GM12878 (cell line): ENCODE measurements at regions not wholly inside any gene's neighbourhood (a gene's known extent, or its start where the extent isn't known, plus 50 kb on each side); places are given as distances from the start of the nearest gene placed in this dataset.

Source experiments
- ATAC-seq: fragments of 200-7000 bp; cut with Tn5 transposase; 3 replicates; pipeline ENCODE4 v1.9.1; 2020; ENCODE audit warnings: mild to moderate bottlenecking, moderate library complexity
- BruUV-seq: library from RNA; stranded (reverse); fragments of 400-500 nt; replicated peaks from 2 replicates; lab custom pipeline; 2021; lab: Mats Ljungman, UMichigan
- CTCF ChIA-PET: fragments of 300-600 bp; sonication (Branson Sonifier 250); formaldehyde crosslinking; extraction: SDS; loops from one replicate; lab custom pipeline; 2021; ENCODE audit warnings: inconsistent platforms; lab: Yijun Ruan, JAX
- POLR2A ChIA-PET: fragments of 350-600 bp; formaldehyde crosslinking; extraction: SDS; loops from one replicate; lab custom pipeline; 2021; ENCODE audit warnings: inconsistent platforms; lab: Charles Lee
- RAD21 ChIA-PET: fragments of 300-600 bp; sonication (Branson Sonifier 250); formaldehyde crosslinking; loops from one replicate; lab custom pipeline; 2023; ENCODE audit warnings: antibody characterized with exemption; ENCODE audit not compliant: unreplicated experiment; lab: Charles Lee
- SMC1A ChIA-PET: fragments of 300-600 bp; sonication (Branson Sonifier 250); formaldehyde crosslinking; loops from one replicate; lab custom pipeline; 2023; ENCODE audit not compliant: unreplicated experiment, uncharacterized antibody; lab: Charles Lee
- DNase-seq: peaks from one replicate; pipeline ENCODE4 v3.0.0-alpha.2; 2011; ENCODE audit warnings: low read depth, low spot score
- FAIRE-seq: peaks from 3 replicates; lab custom pipeline; 2011; peaks lifted over from hg19 to GRCh38; lab: Jason Lieb, UNC
- H2AFZ ChIP-seq: 2 replicates; pipeline ENCODE4 v1.6.0; 2011; ENCODE audit warnings: low read depth, low read length, control low read depth; ENCODE audit not compliant: control insufficient read depth
- H3K27ac ChIP-seq: 2 replicates; pipeline ENCODE4 v1.5.1; 2011; ENCODE audit warnings: control low read depth; ENCODE audit not compliant: control insufficient read depth, insufficient read depth
- H3K27me3 ChIP-seq, 2 experiments: replicated peaks in 1 of 2; 2 replicates each; pipeline versions ENCODE4 v1.6.0 to v1.6.1; 2011; ENCODE audit warnings: low read length in 1 of 2; ENCODE audit not compliant: control insufficient read depth in 2 of 2, insufficient read depth in 2 of 2
- H3K36me3 ChIP-seq, 2 experiments: 2 replicates each; pipeline ENCODE4 v1.5.1; 2011; ENCODE audit warnings: low read length in 1 of 2; ENCODE audit not compliant: control insufficient read depth in 2 of 2, insufficient read depth in 2 of 2
- H3K4me1 ChIP-seq: 2 replicates; pipeline ENCODE4 v1.6.1; 2011; ENCODE audit warnings: mild to moderate bottlenecking, low read length, moderate library complexity, mixed read lengths; ENCODE audit not compliant: control insufficient read depth, insufficient read depth
- H3K4me2 ChIP-seq: 2 replicates; pipeline ENCODE4 v1.6.0; 2011; ENCODE audit warnings: control low read depth; ENCODE audit not compliant: control insufficient read depth, insufficient read depth
- H3K4me3 ChIP-seq: fragments of 200-600 bp; sonication (generic); 2 replicates; pipeline ENCODE4 v1.5.1; 2016
- H3K79me2 ChIP-seq: 2 replicates; pipeline ENCODE4 v1.6.0; 2011; ENCODE audit warnings: low read length; ENCODE audit not compliant: control insufficient read depth, insufficient read depth
- H3K9ac ChIP-seq: 2 replicates; pipeline ENCODE4 v1.8.0; 2011; ENCODE audit warnings: low read length, control low read depth, mixed read lengths; ENCODE audit not compliant: control insufficient read depth, insufficient read depth
- H3K9me3 ChIP-seq: replicated peaks from 3 replicates; pipeline ENCODE4 v1.5.1; 2011; ENCODE audit warnings: mild to moderate bottlenecking, low read length; ENCODE audit not compliant: control insufficient read depth, insufficient read depth
- H4K20me1 ChIP-seq: 2 replicates; pipeline ENCODE4 v1.6.0; 2011; ENCODE audit not compliant: control insufficient read depth, insufficient read depth
- EP300 ChIP-seq, 2 experiments: fragments of 150-350 bp in 1 of 2; IDR thresholded peaks; 2 replicates each; pipeline ENCODE4 v1.6.1; 2011 to 2012; ENCODE audit warnings: low read depth in 2 of 2, low read length in 2 of 2, borderline replicate concordance in 1 of 2, improper control_type of control experiment in 1 of 2, inconsistent platforms in 1 of 2; ENCODE audit not compliant: control insufficient read depth in 1 of 2
- FOXK2 ChIP-seq: fragments of 450-650 bp; IDR thresholded peaks from 2 replicates; pipeline ENCODE4 v1.6.1; 2017; ENCODE audit warnings: mild to moderate bottlenecking, moderate library complexity
- JUNB ChIP-seq: IDR thresholded peaks from 2 replicates; pipeline ENCODE4 v1.6.1; 2016; ENCODE audit warnings: antibody characterized with exemption, mild to moderate bottlenecking
- KAT2A ChIP-seq: conservative IDR thresholded peaks from 2 replicates; pipeline ENCODE4 v1.6.1; 2011; ENCODE audit warnings: low read depth, low read length; ENCODE audit not compliant: control insufficient read depth
- MEF2B ChIP-seq: fragments of 450-650 bp; IDR thresholded peaks from 2 replicates; pipeline ENCODE4 v1.6.1; 2018; ENCODE audit warnings: mild to moderate bottlenecking, moderate library complexity; ENCODE audit not compliant: partially characterized antibody, poor library complexity, severe bottlenecking
- MTA3 ChIP-seq: IDR thresholded peaks from 2 replicates; pipeline ENCODE4 v1.6.1; 2012; ENCODE audit warnings: low read length, inconsistent platforms, borderline replicate concordance
- NFXL1 ChIP-seq: fragments of 450-650 bp; IDR thresholded peaks from 2 replicates; pipeline ENCODE4 v1.6.1; 2017; ENCODE audit warnings: antibody characterized with exemption, mild to moderate bottlenecking, borderline replicate concordance
- RCOR1 ChIP-seq: conservative IDR thresholded peaks from 2 replicates; pipeline ENCODE4 v1.6.1; 2012; ENCODE audit warnings: low read depth, low read length, improper control_type of control experiment
- SMAD5 ChIP-seq: IDR thresholded peaks from 2 replicates; pipeline ENCODE4 v1.6.1; 2016; ENCODE audit warnings: antibody characterized with exemption, low read depth
- SP1 ChIP-seq: IDR thresholded peaks from one replicate; pipeline ENCODE4 v1.6.1; 2011; ENCODE audit warnings: low read depth, low read length
- TAF1 ChIP-seq: IDR thresholded peaks from 2 replicates; pipeline ENCODE4 v1.6.1; 2011; ENCODE audit warnings: mild to moderate bottlenecking, low read depth, low read length, borderline replicate concordance
- ZNF384 ChIP-seq: IDR thresholded peaks from 2 replicates; pipeline ENCODE4 v1.6.1; 2012; ENCODE audit warnings: low read depth, mild to moderate bottlenecking, low read length, improper control_type of control experiment, borderline replicate concordance
- WGBS: methylation state at CpG from one replicate; pipeline ENCODE4 v1.1.6; 2016; ENCODE audit warnings: low lambda C conversion rate; ENCODE audit not compliant: insufficient replicate concordance, insufficient coverage; ENCODE audit errors: missing lambda C conversion rate; 5-methylcytosine and 5-hydroxymethylcytosine counted together
- in situ Hi-C: fragments of 300-500 bp; cut with MboI; formaldehyde crosslinking; loops from 9 replicates; pipeline ENCODE4 v1.14.3; 2018; ENCODE audit warnings: mixed read lengths
- intact Hi-C: fragments of 100-400 bp; cut with micrococcal nuclease; formaldehyde crosslinking; loops from one replicate; pipeline ENCODE4 v1.14.2; 2022; ENCODE audit not compliant: unreplicated experiment
- TF ChIP-seq, protein P1 (sequence below): fragments of 450-650 bp; formaldehyde crosslinking; IDR thresholded peaks from 2 replicates; pipeline ENCODE4 v1.4.0; 2020; ENCODE audit warnings: mild to moderate bottlenecking, moderate library complexity
- TF ChIP-seq, protein P2 (sequence below): IDR thresholded peaks from 2 replicates; pipeline ENCODE4 v1.6.1; 2011; ENCODE audit warnings: low read depth, low read length, improper control_type of control experiment, borderline replicate concordance
- TF ChIP-seq, protein P3 (sequence below), 3 experiments: IDR thresholded peaks in 2 of 3; conservative IDR thresholded peaks in 1 of 3; 2 replicates each; pipeline ENCODE4 v1.5.1; 2011; ENCODE audit warnings: low read depth in 3 of 3, low read length in 3 of 3, mild to moderate bottlenecking in 3 of 3, control low read depth in 2 of 3, moderate library complexity in 2 of 3, inconsistent platforms in 1 of 3, mixed read lengths in 1 of 3; ENCODE audit not compliant: control insufficient read depth in 2 of 3, insufficient read depth in 1 of 3; ENCODE audit errors: extremely low read depth in 1 of 3

DNA sequence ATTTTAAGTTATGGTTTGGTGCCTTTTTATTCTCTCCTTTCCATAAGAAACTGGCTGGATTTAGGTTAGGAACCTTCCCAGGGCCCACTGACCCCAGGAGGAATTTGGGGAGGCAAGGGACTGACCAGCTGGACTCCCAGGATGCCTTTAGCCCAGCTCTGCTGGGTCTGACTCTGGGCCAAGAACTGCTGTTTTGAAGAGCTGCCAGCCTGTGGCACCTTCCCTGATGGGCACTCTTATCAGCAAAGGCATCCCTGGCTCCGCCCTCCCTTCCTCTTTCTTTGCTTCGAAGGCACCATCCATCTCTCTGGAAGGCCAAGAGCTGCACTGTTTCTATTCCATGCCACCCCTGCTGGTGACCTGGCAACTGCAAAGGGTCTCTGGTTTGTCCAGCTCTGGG, 174.7 kb downstream of the POU4F1 start:
- no peaks in the 10 kb centered on the region for H3K9me3 ChIP-seq
- peaks cover 0 to 4% of the 10 kb centered on the region in 2 experiments; a peak in 2 of 4 replicates for H3K27me3 ChIP-seq
- no peak overlapping the region for H3K9ac ChIP-seq
- no peak for FAIRE-seq
- no peak overlapping the region for H3K4me3 ChIP-seq
- no peaks in the 10 kb centered on the region for H3K4me1 ChIP-seq
- H2AFZ ChIP-seq = no peak overlapping the region
- intact Hi-C loops (no loop called here), in situ Hi-C loops (no loop called here)
- BruUV-seq = no TSS peak
- H4K20me1 ChIP-seq = no peaks in the 10 kb centered on the region
- no peak overlapping the region for H3K4me2 ChIP-seq
- no peaks in the 10 kb centered on the region for H3K36me3 ChIP-seq
- ChIA-PET RAD21 (no interaction called here), POLR2A (interaction anchor here (1.1 kb wide), 1 partner anchor 28 kb away, joined by 4 read pairs; no protein-coding TSS in a partner anchor)
- WGBS = 3% methylated on average over 2 of the region's 2 CpGs
- no peak for DNase-seq
- H3K79me2 ChIP-seq = no peaks in the 10 kb centered on the region
- TF ChIP-seq MTA3 (no peak), SMAD5 (no peak), NFXL1 (no peak), KAT2A (no peak), MEF2B (no peak), TAF1 (no peak), FOXK2 (no peak), SP1 (no peak), JUNB (no peak), ZNF384 (no peak), EP300 (IDR thresholded peaks at IDR 0.05; ENCODE audit: borderline replicate concordance in 1 of 2, control insufficient read depth in 1 of 2, low read depth in 2 of 2, low read length in 2 of 2) (no peak), RCOR1 (no peak)
- TF ChIP-seq, protein P1, sequence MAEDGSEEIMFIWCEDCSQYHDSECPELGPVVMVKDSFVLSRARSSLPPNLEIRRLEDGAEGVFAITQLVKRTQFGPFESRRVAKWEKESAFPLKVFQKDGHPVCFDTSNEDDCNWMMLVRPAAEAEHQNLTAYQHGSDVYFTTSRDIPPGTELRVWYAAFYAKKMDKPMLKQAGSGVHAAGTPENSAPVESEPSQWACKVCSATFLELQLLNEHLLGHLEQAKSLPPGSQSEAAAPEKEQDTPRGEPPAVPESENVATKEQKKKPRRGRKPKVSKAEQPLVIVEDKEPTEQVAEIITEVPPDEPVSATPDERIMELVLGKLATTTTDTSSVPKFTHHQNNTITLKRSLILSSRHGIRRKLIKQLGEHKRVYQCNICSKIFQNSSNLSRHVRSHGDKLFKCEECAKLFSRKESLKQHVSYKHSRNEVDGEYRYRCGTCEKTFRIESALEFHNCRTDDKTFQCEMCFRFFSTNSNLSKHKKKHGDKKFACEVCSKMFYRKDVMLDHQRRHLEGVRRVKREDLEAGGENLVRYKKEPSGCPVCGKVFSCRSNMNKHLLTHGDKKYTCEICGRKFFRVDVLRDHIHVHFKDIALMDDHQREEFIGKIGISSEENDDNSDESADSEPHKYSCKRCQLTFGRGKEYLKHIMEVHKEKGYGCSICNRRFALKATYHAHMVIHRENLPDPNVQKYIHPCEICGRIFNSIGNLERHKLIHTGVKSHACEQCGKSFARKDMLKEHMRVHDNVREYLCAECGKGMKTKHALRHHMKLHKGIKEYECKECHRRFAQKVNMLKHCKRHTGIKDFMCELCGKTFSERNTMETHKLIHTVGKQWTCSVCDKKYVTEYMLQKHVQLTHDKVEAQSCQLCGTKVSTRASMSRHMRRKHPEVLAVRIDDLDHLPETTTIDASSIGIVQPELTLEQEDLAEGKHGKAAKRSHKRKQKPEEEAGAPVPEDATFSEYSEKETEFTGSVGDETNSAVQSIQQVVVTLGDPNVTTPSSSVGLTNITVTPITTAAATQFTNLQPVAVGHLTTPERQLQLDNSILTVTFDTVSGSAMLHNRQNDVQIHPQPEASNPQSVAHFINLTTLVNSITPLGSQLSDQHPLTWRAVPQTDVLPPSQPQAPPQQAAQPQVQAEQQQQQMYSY (CRISPR knock-in tag) = no peak
- TF ChIP-seq, protein P2, sequence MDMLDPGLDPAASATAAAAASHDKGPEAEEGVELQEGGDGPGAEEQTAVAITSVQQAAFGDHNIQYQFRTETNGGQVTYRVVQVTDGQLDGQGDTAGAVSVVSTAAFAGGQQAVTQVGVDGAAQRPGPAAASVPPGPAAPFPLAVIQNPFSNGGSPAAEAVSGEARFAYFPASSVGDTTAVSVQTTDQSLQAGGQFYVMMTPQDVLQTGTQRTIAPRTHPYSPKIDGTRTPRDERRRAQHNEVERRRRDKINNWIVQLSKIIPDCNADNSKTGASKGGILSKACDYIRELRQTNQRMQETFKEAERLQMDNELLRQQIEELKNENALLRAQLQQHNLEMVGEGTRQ = no peak
- TF ChIP-seq, protein P3, sequence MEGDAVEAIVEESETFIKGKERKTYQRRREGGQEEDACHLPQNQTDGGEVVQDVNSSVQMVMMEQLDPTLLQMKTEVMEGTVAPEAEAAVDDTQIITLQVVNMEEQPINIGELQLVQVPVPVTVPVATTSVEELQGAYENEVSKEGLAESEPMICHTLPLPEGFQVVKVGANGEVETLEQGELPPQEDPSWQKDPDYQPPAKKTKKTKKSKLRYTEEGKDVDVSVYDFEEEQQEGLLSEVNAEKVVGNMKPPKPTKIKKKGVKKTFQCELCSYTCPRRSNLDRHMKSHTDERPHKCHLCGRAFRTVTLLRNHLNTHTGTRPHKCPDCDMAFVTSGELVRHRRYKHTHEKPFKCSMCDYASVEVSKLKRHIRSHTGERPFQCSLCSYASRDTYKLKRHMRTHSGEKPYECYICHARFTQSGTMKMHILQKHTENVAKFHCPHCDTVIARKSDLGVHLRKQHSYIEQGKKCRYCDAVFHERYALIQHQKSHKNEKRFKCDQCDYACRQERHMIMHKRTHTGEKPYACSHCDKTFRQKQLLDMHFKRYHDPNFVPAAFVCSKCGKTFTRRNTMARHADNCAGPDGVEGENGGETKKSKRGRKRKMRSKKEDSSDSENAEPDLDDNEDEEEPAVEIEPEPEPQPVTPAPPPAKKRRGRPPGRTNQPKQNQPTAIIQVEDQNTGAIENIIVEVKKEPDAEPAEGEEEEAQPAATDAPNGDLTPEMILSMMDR (IDR thresholded peaks at IDR 0.05 in 2 of 3, conservative IDR thresholded peaks at IDR 0.05 in 1 of 3; ENCODE audit: control insufficient read depth in 2 of 3, extremely low read depth in 1 of 3, insufficient read depth in 1 of 3, low read depth in 3 of 3, low read length in 3 of 3) = no peak
- TF ChIP-seq, all 136 proteins: peak for 0
- H3K27ac ChIP-seq = no peak overlapping the region
- no peak for ATAC-seq
- SMC1A ChIA-PET = interaction anchor here (0.9 to 1.1 kb wide), 2 partner anchors 10 to 22 kb away, joined by 4 read pairs; no protein-coding TSS in a partner anchor
- CTCF ChIA-PET = no interaction called here
